Astrocyte (in vitro differentiated cells and primary cell): ENCODE measurements at regions not wholly inside any gene's neighbourhood (a gene's known extent, or its start where the extent isn't known, plus 50 kb on each side); places are given as distances from the start of the nearest gene placed in this dataset.

ENCODE experiments used
- DNase-seq: peaks from one replicate; pipeline ENCODE4 v3.0.0-alpha.2; 2010; ENCODE audit warnings: low read depth
- FAIRE-seq: peaks from 2 replicates; lab custom pipeline; 2011; peaks lifted over from hg19 to GRCh38; lab: Jason Lieb, UNC
- H2AFZ ChIP-seq: 2 replicates; pipeline ENCODE4 v1.6.0; 2012; ENCODE audit warnings: low read depth, low read length, inconsistent platforms
- H3K27ac ChIP-seq: 2 replicates; pipeline ENCODE4 v1.5.1; 2011; ENCODE audit warnings: low read depth, low read length, inconsistent platforms
- H3K27me3 ChIP-seq: 2 replicates; pipeline ENCODE4 v1.6.0; 2011; ENCODE audit warnings: low read length, inconsistent platforms; ENCODE audit not compliant: insufficient read depth
- H3K36me3 ChIP-seq: 2 replicates; pipeline ENCODE4 v1.5.1; 2011; ENCODE audit warnings: low read length, inconsistent platforms; ENCODE audit not compliant: insufficient read depth
- H3K4me1 ChIP-seq: 2 replicates; pipeline ENCODE4 v1.5.1; 2011; ENCODE audit warnings: low read length, inconsistent platforms; ENCODE audit not compliant: insufficient read depth
- H3K4me2 ChIP-seq: 2 replicates; pipeline ENCODE4 v1.6.0; 2012; ENCODE audit warnings: low read length, inconsistent platforms
- H3K4me3 ChIP-seq: 2 replicates; pipeline ENCODE4 v1.5.1; 2011; ENCODE audit warnings: low read depth, mild to moderate bottlenecking, low read length, inconsistent platforms; ENCODE audit not compliant: insufficient read depth
- H3K79me2 ChIP-seq: 2 replicates; pipeline ENCODE4 v1.6.0; 2012; ENCODE audit warnings: mild to moderate bottlenecking, low read length, inconsistent platforms; ENCODE audit not compliant: insufficient read depth
- H3K9ac ChIP-seq: 2 replicates; pipeline ENCODE4 v1.6.0; 2012; ENCODE audit warnings: mild to moderate bottlenecking, low read length, inconsistent platforms
- H3K9me3 ChIP-seq: 2 replicates; pipeline ENCODE4 v1.5.1; 2012; ENCODE audit warnings: low read depth, mild to moderate bottlenecking, low read length, inconsistent platforms; ENCODE audit not compliant: insufficient read depth
- H4K20me1 ChIP-seq: 2 replicates; pipeline ENCODE4 v1.6.0; 2012; ENCODE audit warnings: low read length, inconsistent platforms; ENCODE audit not compliant: insufficient read depth
- H3K27ac Mint-ChIP-seq: one replicate; pipeline ENCODE4 v1.8.0; 2021; ENCODE audit warnings: mild to moderate bottlenecking, mixed read lengths; ENCODE audit not compliant: unreplicated experiment
- H3K27me3 Mint-ChIP-seq: one replicate; pipeline ENCODE4 v1.8.0; 2021; ENCODE audit warnings: low read depth, mixed read lengths; ENCODE audit not compliant: unreplicated experiment
- H3K36me3 Mint-ChIP-seq: one replicate; pipeline ENCODE4 v1.8.0; 2021; ENCODE audit warnings: low read depth, mixed read lengths; ENCODE audit not compliant: unreplicated experiment
- H3K4me1 Mint-ChIP-seq: one replicate; pipeline ENCODE4 v1.8.0; 2021; ENCODE audit warnings: low read depth, mixed read lengths; ENCODE audit not compliant: unreplicated experiment
- H3K4me3 Mint-ChIP-seq: one replicate; pipeline ENCODE4 v1.8.0; 2021; ENCODE audit warnings: mild to moderate bottlenecking, moderate library complexity, mixed read lengths; ENCODE audit not compliant: unreplicated experiment
- H3K9me3 Mint-ChIP-seq: one replicate; pipeline ENCODE4 v1.8.0; 2021; ENCODE audit warnings: mild to moderate bottlenecking, mixed read lengths; ENCODE audit not compliant: unreplicated experiment
- CTCF ChIP-seq: IDR thresholded peaks from 2 replicates; pipeline ENCODE4 v1.5.1; 2011; ENCODE audit warnings: low read depth, mild to moderate bottlenecking, inconsistent platforms, low read length, moderate library complexity; ENCODE audit not compliant: insufficient read depth
- EZH2 ChIP-seq: IDR thresholded peaks from 2 replicates; pipeline ENCODE4 v1.6.1; 2012; ENCODE audit warnings: mild to moderate bottlenecking, low read length, inconsistent platforms; ENCODE audit not compliant: insufficient read depth

- Mint-ChIP-seq H3K27me3 (no peaks in the 10 kb centered on the region), H3K9me3 (peaks cover 2% of the 10 kb centered on the region), H3K4me1 (no peaks in the 10 kb centered on the region), H3K27ac (no peak overlapping the region), H3K4me3 (no peak overlapping the region), H3K36me3 (no peaks in the 10 kb centered on the region)
- Histone ChIP-seq H3K27me3 (no peaks in the 10 kb centered on the region), H3K27ac (no peak overlapping the region), H3K4me3 (no peak overlapping the region), H3K4me2 (no peak overlapping the region), H3K36me3 (no peaks in the 10 kb centered on the region), H3K9ac (no peak overlapping the region), H3K79me2 (no peaks in the 10 kb centered on the region), H4K20me1 (no peaks in the 10 kb centered on the region), H2AFZ (no peak overlapping the region), H3K4me1 (no peaks in the 10 kb centered on the region), H3K9me3 (no peaks in the 10 kb centered on the region)
- FAIRE-seq = no peak
- no peak for DNase-seq
- TF ChIP-seq EZH2 (no peak), CTCF (no peak)
These were observed 1168.6 kb downstream of the KCNT2 start for GRCh38 chr1:195439661-195440060.

DNA sequence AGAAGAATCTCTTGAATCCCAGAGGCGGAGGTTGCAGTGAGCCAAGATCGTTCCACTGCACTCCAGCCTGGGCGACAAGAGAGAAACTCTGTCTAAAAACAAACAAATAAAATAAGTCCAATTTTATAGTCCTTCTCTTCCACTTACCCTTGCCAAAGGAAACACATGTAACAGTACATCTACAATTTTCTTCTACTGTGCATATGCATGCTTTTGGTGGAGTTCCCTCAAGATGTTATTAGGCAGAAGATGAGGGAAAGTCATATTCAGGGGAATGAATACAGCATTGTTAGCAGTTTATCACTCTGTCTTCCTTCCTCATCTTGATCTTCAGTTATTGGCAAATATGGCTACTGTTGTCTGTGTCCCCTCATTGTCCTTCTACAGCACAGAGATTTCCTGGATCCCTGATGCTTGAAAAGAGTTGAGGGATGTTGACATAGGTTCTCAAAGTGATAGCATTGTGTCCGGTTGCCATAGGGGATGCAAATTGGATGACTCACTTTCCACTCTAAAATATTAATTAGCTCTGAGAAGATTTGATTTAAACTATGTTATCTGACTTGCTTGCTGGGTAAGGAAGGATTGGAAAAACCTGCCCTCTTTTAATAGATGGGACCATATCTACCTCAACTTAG lies 1173.6 kb downstream of the KCNT2 start:
- no peak overlapping the region for H3K9ac ChIP-seq
- H3K4me3 ChIP-seq = no peak overlapping the region
- H3K27ac ChIP-seq = no peak overlapping the region
- H2AFZ ChIP-seq = no peak overlapping the region
- Mint-ChIP-seq H3K27me3 (no peaks in the 10 kb centered on the region), H3K4me3 (no peak overlapping the region), H3K9me3 (no peaks in the 10 kb centered on the region), H3K36me3 (no peaks in the 10 kb centered on the region), H3K4me1 (no peaks in the 10 kb centered on the region), H3K27ac (no peak overlapping the region)
- H3K9me3 ChIP-seq = no peaks in the 10 kb centered on the region
- DNase-seq (no peak), FAIRE-seq (no peak)
- H3K79me2 ChIP-seq = no peaks in the 10 kb centered on the region
- H3K27me3 ChIP-seq = no peaks in the 10 kb centered on the region
- no peak overlapping the region for H3K4me2 ChIP-seq
- TF ChIP-seq CTCF = no peak
- TF ChIP-seq EZH2 = no peak
- no peaks in the 10 kb centered on the region for H4K20me1 ChIP-seq
- no peaks in the 10 kb centered on the region for H3K36me3 ChIP-seq
- H3K4me1 ChIP-seq = no peaks in the 10 kb centered on the region

DNA sequence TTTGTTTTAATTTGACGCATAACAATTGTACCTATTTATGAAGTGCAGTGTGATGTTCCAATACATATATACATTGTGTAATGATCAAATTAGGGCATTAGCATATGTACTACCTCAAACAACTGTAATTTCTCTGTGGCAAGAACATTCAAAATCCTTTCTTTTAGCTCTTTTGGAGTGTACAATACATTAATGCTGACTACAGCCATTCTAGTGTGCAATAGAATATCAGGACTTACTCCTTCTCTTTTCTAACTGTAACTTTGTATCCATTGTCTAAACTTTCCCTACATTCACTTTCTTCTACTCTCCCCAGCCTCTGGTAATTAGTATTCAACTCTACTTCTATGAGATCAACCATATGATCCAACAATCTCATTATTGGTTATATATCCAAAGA lies 1177.4 kb downstream of the KCNT2 start:
- DNase-seq = no peak
- Histone ChIP-seq H2AFZ (no peak overlapping the region), H3K9me3 (no peaks in the 10 kb centered on the region), H4K20me1 (no peaks in the 10 kb centered on the region), H3K9ac (no peak overlapping the region), H3K36me3 (no peaks in the 10 kb centered on the region), H3K27me3 (no peaks in the 10 kb centered on the region), H3K4me1 (no peaks in the 10 kb centered on the region), H3K27ac (no peak overlapping the region), H3K79me2 (no peaks in the 10 kb centered on the region), H3K4me3 (no peak overlapping the region), H3K4me2 (no peak overlapping the region)
- TF ChIP-seq CTCF (no peak), EZH2 (no peak)
- no peak overlapping the region for H3K4me3 Mint-ChIP-seq
- no peaks in the 10 kb centered on the region for H3K9me3 Mint-ChIP-seq
- H3K27ac Mint-ChIP-seq = no peak overlapping the region
- H3K4me1 Mint-ChIP-seq = no peaks in the 10 kb centered on the region
- no peaks in the 10 kb centered on the region for H3K36me3 Mint-ChIP-seq
- no peak for FAIRE-seq
- H3K27me3 Mint-ChIP-seq = no peaks in the 10 kb centered on the region
